ENCODE measurements at regions not wholly inside any gene's neighbourhood (a gene's known extent, or its start where the extent isn't known, plus 50 kb on each side); places are given as distances from the start of the nearest gene placed in this dataset.

- TF ChIP-seq CTCF (IDR thresholded peaks at IDR 0.05; ENCODE audit: low read length) (no peak), EZH2 (IDR thresholded peaks at IDR 0.05; ENCODE audit: borderline replicate concordance, low read length) (no peak)
Observed at GRCh38 chr2:200064879-200065278, 109.5 kb downstream of the MAIP1 start.

Data from OCI-LY1 (cell line).